ENCODE measurements at regions not wholly inside any gene's neighbourhood (a gene's known extent, or its start where the extent isn't known, plus 50 kb on each side); places are given as distances from the start of the nearest gene placed in this dataset.

DNA sequence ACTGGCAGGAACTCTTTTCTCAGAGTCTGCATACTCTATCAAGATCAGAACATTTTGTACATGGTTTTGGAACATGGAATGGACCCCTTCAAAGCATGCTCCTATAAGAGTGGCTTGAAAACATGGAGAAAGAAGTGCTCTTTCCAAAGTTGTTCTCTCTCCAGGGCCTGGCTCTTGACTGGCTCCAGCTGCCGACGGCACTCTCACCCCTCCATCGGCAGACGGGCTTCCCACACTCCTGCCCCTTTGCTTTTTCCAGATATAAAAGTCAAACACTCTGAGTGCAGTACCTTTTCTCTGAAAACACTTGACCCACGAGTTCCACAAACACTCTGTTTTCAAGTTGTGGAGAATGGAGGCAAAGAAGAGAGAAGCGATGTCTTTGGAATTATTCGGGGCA lies 72.5 kb upstream of the ONECUT1 start:
- TF ChIP-seq, protein P1, sequence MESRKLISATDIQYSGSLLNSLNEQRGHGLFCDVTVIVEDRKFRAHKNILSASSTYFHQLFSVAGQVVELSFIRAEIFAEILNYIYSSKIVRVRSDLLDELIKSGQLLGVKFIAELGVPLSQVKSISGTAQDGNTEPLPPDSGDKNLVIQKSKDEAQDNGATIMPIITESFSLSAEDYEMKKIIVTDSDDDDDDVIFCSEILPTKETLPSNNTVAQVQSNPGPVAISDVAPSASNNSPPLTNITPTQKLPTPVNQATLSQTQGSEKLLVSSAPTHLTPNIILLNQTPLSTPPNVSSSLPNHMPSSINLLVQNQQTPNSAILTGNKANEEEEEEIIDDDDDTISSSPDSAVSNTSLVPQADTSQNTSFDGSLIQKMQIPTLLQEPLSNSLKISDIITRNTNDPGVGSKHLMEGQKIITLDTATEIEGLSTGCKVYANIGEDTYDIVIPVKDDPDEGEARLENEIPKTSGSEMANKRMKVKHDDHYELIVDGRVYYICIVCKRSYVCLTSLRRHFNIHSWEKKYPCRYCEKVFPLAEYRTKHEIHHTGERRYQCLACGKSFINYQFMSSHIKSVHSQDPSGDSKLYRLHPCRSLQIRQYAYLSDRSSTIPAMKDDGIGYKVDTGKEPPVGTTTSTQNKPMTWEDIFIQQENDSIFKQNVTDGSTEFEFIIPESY (IDR thresholded peaks at IDR 0.05; ENCODE audit: borderline replicate concordance, low read depth): no peak
- no peak for TF ChIP-seq CHD2 (IDR thresholded peaks at IDR 0.05; ENCODE audit: low read length, partially characterized antibody)

Data from SK-N-SH (cell line).